NCI-H345 (cell line): ENCODE measurements at regions not wholly inside any gene's neighbourhood (a gene's known extent, or its start where the extent isn't known, plus 50 kb on each side); places are given as distances from the start of the nearest gene placed in this dataset.
"Not testable (repeated sequence)": the region's sequence is repeated elsewhere in the genome, so short reads cannot be mapped to it uniquely, and the experiment has no call there.

ENCODE experiments used
- DNase-seq: peaks from one replicate; lab custom pipeline; 2025; lab: John Stamatoyannopoulos, UW

GRCh38 chr2:81362468-81362867, 1057.9 kb upstream of the LRRTM1 start:
- DNase-seq: not testable (repeated sequence)

GRCh38 chr2:81355436-81355835, 1050.9 kb upstream of the LRRTM1 start:
- DNase-seq: no peak

GRCh38 chr2:81334046-81334445, 1029.5 kb upstream of the LRRTM1 start:
- no peak for DNase-seq

GRCh38 chr2:81328968-81329367, 1024.4 kb upstream of the LRRTM1 start:
- no peak for DNase-seq

- no peak for DNase-seq
Measured at GRCh38 chr2:81327911-81328310, 1023.4 kb upstream of the LRRTM1 start.

- DNase-seq: no peak
Measured at GRCh38 chr2:81324046-81324445, 1019.5 kb upstream of the LRRTM1 start.

GRCh38 chr2:81304154-81304830, 999.7 kb upstream of the LRRTM1 start:
- no peak for DNase-seq

- DNase-seq: no peak
Measured at GRCh38 chr2:81303321-81303720, 998.8 kb upstream of the LRRTM1 start.

GRCh38 chr2:81299841-81300240, 995.3 kb upstream of the LRRTM1 start:
- no peak for DNase-seq

- no peak for DNase-seq
Measured at GRCh38 chr2:81290846-81291245, 986.3 kb upstream of the LRRTM1 start.

GRCh38 chr2:81283081-81283480, 978.5 kb upstream of the LRRTM1 start:
- DNase-seq: no peak

- DNase-seq: no peak
Measured at GRCh38 chr2:81282151-81282769, 977.7 kb upstream of the LRRTM1 start.

- DNase-seq: no peak
Measured at GRCh38 chr2:81276595-81276994, 972.0 kb upstream of the LRRTM1 start.

GRCh38 chr2:81266106-81266505, 961.6 kb upstream of the LRRTM1 start:
- DNase-seq: no peak

- no peak for DNase-seq
Measured at GRCh38 chr2:81263989-81264388, 959.4 kb upstream of the LRRTM1 start.

- no peak for DNase-seq
Measured at GRCh38 chr2:81260320-81260719, 955.8 kb upstream of the LRRTM1 start.

- no peak for DNase-seq
Measured at GRCh38 chr2:81250270-81250669, 945.7 kb upstream of the LRRTM1 start.

GRCh38 chr2:81249152-81249551, 944.6 kb upstream of the LRRTM1 start:
- DNase-seq: no peak

- DNase-seq: no peak
Measured at GRCh38 chr2:81247648-81248047, 943.1 kb upstream of the LRRTM1 start.

GRCh38 chr2:81242501-81242900, 937.9 kb upstream of the LRRTM1 start:
- DNase-seq: no peak

GRCh38 chr2:81238462-81238861, 933.9 kb upstream of the LRRTM1 start:
- no peak for DNase-seq

- DNase-seq: no peak
Measured at GRCh38 chr2:81235601-81236000, 931.0 kb upstream of the LRRTM1 start.

GRCh38 chr2:81234711-81235110, 930.2 kb upstream of the LRRTM1 start:
- no peak for DNase-seq

GRCh38 chr2:81225756-81226155, 921.2 kb upstream of the LRRTM1 start:
- DNase-seq: no peak
